A673 (cell line): ENCODE measurements at regions not wholly inside any gene's neighbourhood (a gene's known extent, or its start where the extent isn't known, plus 50 kb on each side); places are given as distances from the start of the nearest gene placed in this dataset.

ENCODE experiments used
- CTCF ChIP-seq: fragments of 300-800, 200-600 bp; sonication (generic); conservative IDR thresholded peaks from 2 replicates; pipeline ENCODE4 v1.5.1; 2017; ENCODE audit warnings: low read depth, mild to moderate bottlenecking, antibody characterized with exemption, low read length, moderate library complexity, mixed read lengths
- EZH2 ChIP-seq: fragments of 200-600 bp; sonication (generic); IDR thresholded peaks from 2 replicates; pipeline ENCODE4 v1.6.1; 2017; ENCODE audit warnings: borderline replicate concordance, low read depth, mild to moderate bottlenecking, mixed read lengths, antibody characterized with exemption, low read length; ENCODE audit not compliant: poor library complexity, severe bottlenecking

- TF ChIP-seq CTCF (no peak), EZH2 (no peak)
These were observed 294.0 kb downstream of the RBM26 start for GRCh38 chr13:79112016-79112415.
